Lower lobe of right lung (tissue), 2 donors: ENCODE measurements at regions not wholly inside any gene's neighbourhood (a gene's known extent, or its start where the extent isn't known, plus 50 kb on each side); places are given as distances from the start of the nearest gene placed in this dataset.

Experiments
- ATAC-seq, 2 donors: fragments of 200-7000 bp; cut with Tn5 transposase; one replicate each; pipeline ENCODE4 v1.9.1; 2020 to 2022; ENCODE audit warnings: mild to moderate bottlenecking in 2 of 2, moderate library complexity in 2 of 2
- DNase-seq: peaks from one replicate; pipeline ENCODE4 v3.0.0-alpha.2; 2020
- H3K27ac ChIP-seq: fragments of 200-600 bp; one replicate; pipeline ENCODE4 v1.8.0; 2022
- H3K27me3 ChIP-seq: fragments of 200-600 bp; one replicate; pipeline ENCODE4 v1.8.0; 2022; ENCODE audit warnings: low read depth
- H3K36me3 ChIP-seq: fragments of 200-600 bp; one replicate; pipeline ENCODE4 v1.8.0; 2022; ENCODE audit warnings: mild to moderate bottlenecking
- H3K4me1 ChIP-seq: fragments of 200-600 bp; one replicate; pipeline ENCODE4 v1.8.0; 2022
- H3K4me3 ChIP-seq: fragments of 200-600 bp; one replicate; pipeline ENCODE4 v1.8.0; 2022; ENCODE audit warnings: mild to moderate bottlenecking
- H3K9me3 ChIP-seq: fragments of 200-600 bp; one replicate; pipeline ENCODE4 v1.8.0; 2022
- CTCF ChIP-seq: fragments of 200-600 bp; IDR thresholded peaks from one replicate; pipeline ENCODE4 v1.8.0; 2022; ENCODE audit warnings: antibody characterized with exemption, mild to moderate bottlenecking
- intact Hi-C: fragments of 100-400 bp; cut with DNase I; formaldehyde crosslinking; loops from one replicate; pipeline ENCODE4 v1.11.0; 2022
- donor health status: DM: no; HTN: yes; CAD: no; lungs with severe emphysema.

- Histone ChIP-seq H3K36me3 (no peaks in the 10 kb centered on the region), H3K4me3 (no peak overlapping the region), H3K4me1 (no peaks in the 10 kb centered on the region), H3K9me3 (no peaks in the 10 kb centered on the region), H3K27me3 (no peaks in the 10 kb centered on the region), H3K27ac (no peak overlapping the region)
- intact Hi-C loops: no loop called here
- no peak for TF ChIP-seq CTCF
- no peak for DNase-seq
- no peak for ATAC-seq
Observed at GRCh38 chr5:75856056-75856455, 138.8 kb upstream of the POC5 start.

- no peak for ATAC-seq
Observed at GRCh38 chr5:75848077-75848476, 130.8 kb upstream of the POC5 start.

GRCh38 chr5:75847561-75848021 is 130.4 kb upstream of the POC5 start:
- intact Hi-C loops: no loop called here
- H3K36me3 ChIP-seq: no peaks in the 10 kb centered on the region

More at GRCh38 chr5:75848077-75848476, 130.8 kb upstream of the POC5 start:
- no peak for DNase-seq
- H3K9me3 ChIP-seq: no peaks in the 10 kb centered on the region
- H3K4me1 ChIP-seq: no peaks in the 10 kb centered on the region
- no peak for TF ChIP-seq CTCF
- intact Hi-C loops: no loop called here
- no peaks in the 10 kb centered on the region for H3K27me3 ChIP-seq
- H3K27ac ChIP-seq: no peak overlapping the region
- no peak overlapping the region for H3K4me3 ChIP-seq
- H3K36me3 ChIP-seq: no peaks in the 10 kb centered on the region

GRCh38 chr5:75844301-75844700 is 127.1 kb upstream of the POC5 start:
- no peak for TF ChIP-seq CTCF
- intact Hi-C loops: no loop called here
- Histone ChIP-seq H3K9me3 (no peaks in the 10 kb centered on the region), H3K4me1 (no peaks in the 10 kb centered on the region), H3K4me3 (no peak overlapping the region), H3K27me3 (no peaks in the 10 kb centered on the region), H3K36me3 (no peaks in the 10 kb centered on the region), H3K27ac (no peak overlapping the region)
- no peak for ATAC-seq
- DNase-seq: no peak

More at GRCh38 chr5:75847561-75848021, 130.4 kb upstream of the POC5 start:
- ATAC-seq: no peak
- no peak for DNase-seq
- Histone ChIP-seq H3K9me3 (no peaks in the 10 kb centered on the region), H3K4me1 (no peaks in the 10 kb centered on the region), H3K27ac (no peak overlapping the region), H3K4me3 (no peak overlapping the region), H3K27me3 (no peaks in the 10 kb centered on the region)
- no peak for TF ChIP-seq CTCF

GRCh38 chr5:75843319-75843718 is 126.1 kb upstream of the POC5 start:
- DNase-seq: no peak
- H3K27ac ChIP-seq: no peak overlapping the region
- TF ChIP-seq CTCF: no peak

GRCh38 chr5:75839547-75839946 is 122.3 kb upstream of the POC5 start:
- TF ChIP-seq CTCF: no peak
- Histone ChIP-seq H3K4me3 (no peak overlapping the region), H3K9me3 (no peaks in the 10 kb centered on the region), H3K4me1 (no peaks in the 10 kb centered on the region), H3K36me3 (no peaks in the 10 kb centered on the region), H3K27me3 (no peaks in the 10 kb centered on the region), H3K27ac (no peak overlapping the region)
- ATAC-seq (no peak), DNase-seq (no peak)
- intact Hi-C loops: no loop called here

More at GRCh38 chr5:75843319-75843718, 126.1 kb upstream of the POC5 start:
- Histone ChIP-seq H3K36me3 (no peaks in the 10 kb centered on the region), H3K4me1 (no peaks in the 10 kb centered on the region), H3K4me3 (no peak overlapping the region), H3K9me3 (no peaks in the 10 kb centered on the region), H3K27me3 (no peaks in the 10 kb centered on the region)
- peak; percentile 44 to 69 for ATAC-seq
- intact Hi-C loops: no loop called here
